ENCODE measurements at regions not wholly inside any gene's neighbourhood (a gene's known extent, or its start where the extent isn't known, plus 50 kb on each side); places are given as distances from the start of the nearest gene placed in this dataset.

DNA sequence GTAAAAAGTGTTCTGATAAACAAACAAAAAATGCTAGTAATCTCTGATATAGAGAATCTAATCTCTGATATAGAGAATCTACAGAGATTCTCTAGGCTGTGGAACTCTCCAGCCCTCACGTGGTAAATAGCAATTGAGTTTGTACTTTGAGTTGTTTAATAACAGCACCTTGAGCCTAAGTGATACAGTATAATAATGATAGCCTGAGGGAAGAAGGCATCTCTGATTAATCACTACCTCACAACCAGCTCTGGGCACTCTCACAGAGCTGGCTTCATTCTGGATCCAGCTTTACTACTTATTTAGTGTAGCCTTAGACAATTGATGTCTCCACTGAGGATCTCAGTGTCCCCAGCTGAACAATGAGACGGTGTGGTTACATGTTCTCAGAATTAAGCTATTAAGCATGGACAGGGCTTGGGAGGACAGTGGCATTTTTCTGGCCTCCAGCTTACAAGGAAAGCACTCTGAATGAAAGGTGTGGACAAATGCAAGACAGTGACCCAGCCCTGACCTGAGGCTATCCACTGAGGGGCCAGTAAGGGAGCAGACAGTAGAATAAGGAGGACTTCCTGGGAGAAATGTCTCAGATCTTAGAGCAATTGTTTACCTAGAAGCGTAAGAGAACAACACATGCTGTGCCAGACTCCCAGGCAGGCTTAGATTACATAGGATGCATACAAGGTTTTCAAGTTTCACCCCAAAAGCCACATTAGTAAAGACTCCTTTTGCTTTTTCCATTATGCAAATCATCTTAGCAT lies 88.7 kb upstream of the DRD2 start:
- ChIA-PET CTCF (interaction anchor here (1.5 to 1.9 kb wide), 2 partner anchors 10 to 31 kb away, joined by 5 to 6 read pairs; no protein-coding TSS in a partner anchor), POLR2A (no interaction called here)
- DNase-seq (ENCODE audit: extremely low spot score) = no peak
- TF ChIP-seq, protein P1, sequence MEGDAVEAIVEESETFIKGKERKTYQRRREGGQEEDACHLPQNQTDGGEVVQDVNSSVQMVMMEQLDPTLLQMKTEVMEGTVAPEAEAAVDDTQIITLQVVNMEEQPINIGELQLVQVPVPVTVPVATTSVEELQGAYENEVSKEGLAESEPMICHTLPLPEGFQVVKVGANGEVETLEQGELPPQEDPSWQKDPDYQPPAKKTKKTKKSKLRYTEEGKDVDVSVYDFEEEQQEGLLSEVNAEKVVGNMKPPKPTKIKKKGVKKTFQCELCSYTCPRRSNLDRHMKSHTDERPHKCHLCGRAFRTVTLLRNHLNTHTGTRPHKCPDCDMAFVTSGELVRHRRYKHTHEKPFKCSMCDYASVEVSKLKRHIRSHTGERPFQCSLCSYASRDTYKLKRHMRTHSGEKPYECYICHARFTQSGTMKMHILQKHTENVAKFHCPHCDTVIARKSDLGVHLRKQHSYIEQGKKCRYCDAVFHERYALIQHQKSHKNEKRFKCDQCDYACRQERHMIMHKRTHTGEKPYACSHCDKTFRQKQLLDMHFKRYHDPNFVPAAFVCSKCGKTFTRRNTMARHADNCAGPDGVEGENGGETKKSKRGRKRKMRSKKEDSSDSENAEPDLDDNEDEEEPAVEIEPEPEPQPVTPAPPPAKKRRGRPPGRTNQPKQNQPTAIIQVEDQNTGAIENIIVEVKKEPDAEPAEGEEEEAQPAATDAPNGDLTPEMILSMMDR (IDR thresholded peaks at IDR 0.05; ENCODE audit: control extremely low read depth, extremely low read depth, low read depth, missing control alignments) = no peak

DNA sequence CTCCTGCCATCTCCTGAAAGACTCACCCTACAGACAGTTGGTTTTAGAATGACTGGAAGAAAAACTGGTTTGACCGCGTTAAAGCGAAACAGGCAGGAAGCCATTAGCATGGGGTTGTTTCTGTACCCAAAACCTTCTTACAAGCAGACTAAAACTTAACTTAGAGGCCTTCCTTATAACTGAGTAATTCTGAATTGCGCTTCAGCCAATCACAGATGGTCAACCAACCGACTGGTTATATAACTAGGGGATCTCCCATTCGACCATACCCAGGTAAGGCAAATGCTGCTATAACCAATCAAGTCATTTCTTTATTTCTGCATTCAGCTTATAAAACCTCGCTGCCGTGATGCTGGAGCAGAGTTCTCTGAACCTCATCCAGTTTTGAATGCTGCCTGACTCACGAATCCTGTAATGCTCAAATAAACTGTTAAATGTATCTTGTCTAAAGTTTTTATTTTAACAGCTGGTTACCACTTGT lies 87.8 kb upstream of the DRD2 start:
- POLR2A ChIA-PET = no interaction called here
- TF ChIP-seq, protein P1 (IDR thresholded peaks at IDR 0.05; ENCODE audit: control extremely low read depth, extremely low read depth, low read depth, missing control alignments) = no peak
- no peak for DNase-seq (ENCODE audit: extremely low spot score)
- CTCF ChIA-PET = interaction anchor here (1.5 kb wide), 1 partner anchor 11 kb away, joined by 5 read pairs; no protein-coding TSS in a partner anchor

DNA sequence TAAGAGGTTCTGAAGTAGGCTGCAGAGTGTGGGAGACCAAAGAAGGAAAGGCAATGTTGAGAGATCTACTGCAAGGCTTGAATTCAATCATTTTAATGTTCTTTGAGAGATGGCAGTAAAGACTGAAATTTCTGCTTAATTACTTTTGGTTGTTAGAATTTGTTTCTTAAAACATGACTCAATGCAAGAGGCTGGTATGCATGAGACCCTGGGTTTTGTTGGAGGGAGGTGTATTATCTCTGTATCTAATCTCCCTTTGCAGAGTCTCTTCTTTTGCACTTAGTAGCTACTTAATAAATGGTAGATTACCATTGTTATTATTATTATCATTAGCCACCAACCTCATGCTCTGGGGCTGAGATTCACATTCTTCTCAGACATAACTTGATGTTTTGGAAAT lies 87.4 kb upstream of the DRD2 start:
- no peak for DNase-seq (ENCODE audit: extremely low spot score)
- CTCF ChIA-PET = no interaction called here
- TF ChIP-seq, protein P1 (IDR thresholded peaks at IDR 0.05; ENCODE audit: control extremely low read depth, extremely low read depth, low read depth, missing control alignments) = no peak
- POLR2A ChIA-PET = no interaction called here

DNA sequence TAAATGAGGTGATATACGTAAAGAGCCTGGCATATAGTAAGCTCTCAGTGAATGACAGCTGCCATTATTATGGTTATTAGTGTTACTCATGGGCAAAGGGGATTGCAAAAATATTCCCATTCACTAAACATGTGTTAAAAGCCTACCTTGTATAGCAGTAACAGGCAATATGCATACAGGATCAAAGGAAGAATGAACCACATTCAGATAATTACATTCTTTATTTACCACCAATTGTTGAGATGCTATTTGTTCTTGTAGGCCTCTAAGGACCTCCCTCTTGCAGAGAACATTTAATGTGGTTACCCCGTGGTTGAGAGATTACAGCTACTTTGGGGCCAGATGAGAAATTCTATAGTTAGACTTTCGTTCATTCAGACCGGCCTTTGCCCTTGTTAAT lies 82.7 kb upstream of the DRD2 start:
- TF ChIP-seq, protein P1 (IDR thresholded peaks at IDR 0.05; ENCODE audit: control extremely low read depth, extremely low read depth, low read depth, missing control alignments) = no peak
- ChIA-PET POLR2A (no interaction called here), CTCF (interaction anchor here (1.0 to 1.8 kb wide), 3 partner anchors 12 to 181 kb away, joined by 3 to 8 read pairs (median 3); no protein-coding TSS in a partner anchor)
- DNase-seq (ENCODE audit: extremely low spot score) = no peak

DNA sequence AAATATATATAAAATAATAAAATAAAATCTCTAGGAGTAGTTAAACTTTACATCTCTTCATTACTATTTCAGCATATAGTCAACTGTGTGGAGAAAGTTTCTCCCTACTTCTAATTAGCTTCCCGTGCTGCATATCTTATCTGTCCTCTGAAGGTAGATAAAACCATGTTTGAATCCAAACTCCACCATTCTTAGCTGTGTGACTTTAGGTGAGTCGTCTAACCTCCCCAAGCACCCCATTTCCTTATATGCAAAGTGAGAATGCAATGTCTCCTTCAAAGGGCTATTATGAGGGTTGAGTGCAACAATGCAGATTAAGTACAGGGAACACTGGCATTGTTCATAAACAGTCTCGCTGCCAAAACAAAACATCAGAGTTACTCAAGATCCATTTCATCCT lies 80.8 kb upstream of the DRD2 start:
- CTCF ChIA-PET = interaction anchor here (1.0 to 1.8 kb wide), 3 partner anchors 9 to 22 kb away, joined by 3 to 8 read pairs (median 3); no protein-coding TSS in a partner anchor
- TF ChIP-seq, protein P1 (IDR thresholded peaks at IDR 0.05; ENCODE audit: control extremely low read depth, extremely low read depth, low read depth, missing control alignments) = no peak
- POLR2A ChIA-PET = no interaction called here
- no peak for DNase-seq (ENCODE audit: extremely low spot score)

DNA sequence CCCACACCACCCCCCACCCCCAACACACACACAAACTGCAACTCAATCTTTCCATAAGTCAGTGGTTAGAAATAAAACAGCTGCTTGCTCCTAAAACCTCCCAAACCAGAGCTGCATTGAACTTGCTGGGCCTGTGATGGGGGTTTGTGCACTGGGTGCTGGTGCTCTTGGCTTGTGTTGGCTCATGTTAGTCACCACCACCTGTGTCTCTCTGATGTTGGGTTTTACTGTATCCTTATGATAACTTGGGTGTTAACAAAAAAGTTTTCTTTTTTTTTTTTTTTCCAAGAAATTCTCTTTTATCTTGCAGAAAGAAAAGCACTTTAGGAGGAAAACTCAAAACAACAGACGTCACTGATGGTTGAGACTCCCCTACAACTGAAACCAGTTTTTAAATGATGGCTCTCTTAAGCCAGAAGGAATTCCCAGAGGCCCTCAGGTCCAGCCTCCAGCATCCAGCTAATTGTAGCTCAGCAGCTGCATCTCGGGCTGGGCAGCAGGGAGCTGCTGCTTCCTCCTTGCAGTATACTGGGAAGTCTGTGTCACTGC lies 79.9 kb upstream of the DRD2 start:
- CTCF ChIA-PET = interaction anchor here (1.0 kb wide), 1 partner anchor 9 kb away, joined by 3 read pairs; no protein-coding TSS in a partner anchor
- POLR2A ChIA-PET = no interaction called here
- DNase-seq (ENCODE audit: extremely low spot score) = no peak
- TF ChIP-seq, protein P1 (IDR thresholded peaks at IDR 0.05; ENCODE audit: control extremely low read depth, extremely low read depth, low read depth, missing control alignments) = no peak

Measured in GM10248 (cell line).